Heart left ventricle (tissue), 16 donors: ENCODE measurements at regions not wholly inside any gene's neighbourhood (a gene's known extent, or its start where the extent isn't known, plus 50 kb on each side); places are given as distances from the start of the nearest gene placed in this dataset.
"Not testable (repeated sequence)": the region's sequence is repeated elsewhere in the genome, so short reads cannot be mapped to it uniquely, and the experiment has no call there.

Experiments used
- ATAC-seq, 4 donors: fragments of 200-7000 bp; cut with Tn5 transposase; one replicate each; pipeline ENCODE4 v1.9.1; 2020 to 2022; ENCODE audit warnings: moderate library complexity in 4 of 4, mild to moderate bottlenecking in 3 of 4, moderate number of reproducible peaks in 1 of 4
- DNase-seq, 5 donors: peaks; one replicate each; pipeline ENCODE4 v3.0.0-alpha.2; 2020
- H3K27ac ChIP-seq, 12 donors: fragments of 200-600 bp; sonication (generic) in 4 of 12; one replicate each; pipeline versions ENCODE4 v1.5.0 to v1.8.0; 2016 to 2022; ENCODE audit warnings: mild to moderate bottlenecking in 2 of 12
- H3K27me3 ChIP-seq, 9 donors: fragments of 200-600 bp; sonication (generic) in 2 of 9; one replicate each; pipeline versions ENCODE4 v1.5.1 to v1.8.0; 2016 to 2022; ENCODE audit warnings: mild to moderate bottlenecking in 3 of 9
- H3K36me3 ChIP-seq, 9 donors: fragments of 200-600 bp; sonication (generic) in 2 of 9; one replicate each; pipeline versions ENCODE4 v1.5.0 to v1.8.0; 2018 to 2022; ENCODE audit warnings: mild to moderate bottlenecking in 2 of 9
- H3K4me1 ChIP-seq, 12 donors: fragments of 200-600 bp; sonication (generic) in 4 of 12; one replicate each; pipeline versions ENCODE4 v1.5.0 to v1.8.0; 2016 to 2022; ENCODE audit warnings: mild to moderate bottlenecking in 3 of 12
- H3K4me3 ChIP-seq, 12 donors: fragments of 200-600 bp; sonication (generic) in 4 of 12; one replicate each; pipeline versions ENCODE4 v1.5.0 to v1.8.0; 2017 to 2022; ENCODE audit warnings: mild to moderate bottlenecking in 9 of 12, moderate library complexity in 4 of 12
- H3K9me3 ChIP-seq, 12 donors: fragments of 200-600 bp; sonication (generic) in 4 of 12; one replicate each; pipeline versions ENCODE4 v1.5.0 to v1.8.0; 2016 to 2022; ENCODE audit warnings: mild to moderate bottlenecking in 1 of 12
- POLR2A ChIP-seq, 2 donors: fragments of 450-650 bp; IDR thresholded peaks; one replicate each; pipeline ENCODE4 v1.6.1; 2017; ENCODE audit warnings: antibody characterized with exemption in 2 of 2, mild to moderate bottlenecking in 2 of 2, moderate library complexity in 2 of 2
- WGBS, 4 donors: extraction: QIAGEN DNeasy Blood & Tissue Kit in 2 of 4; methylation state at CpG; one replicate each; pipeline versions ENCODE4 v1.1.5 to v1.1.7; 2013 to 2018; 5-methylcytosine and 5-hydroxymethylcytosine counted together
- intact Hi-C, 10 donors: fragments of 100-400 bp; cut with DNase I; formaldehyde crosslinking; loops; one replicate each; pipeline versions ENCODE4 v1.11.1 to v1.14.2; 2022
- TF ChIP-seq, protein P1 (sequence below), 12 donors: fragments of 200-600 bp; sonication (generic) in 4 of 12; IDR thresholded peaks; one replicate each; pipeline versions ENCODE4 v1.5.0 to v1.8.0; 2018 to 2022; ENCODE audit warnings: antibody characterized with exemption in 12 of 12, mild to moderate bottlenecking in 5 of 12
- donor health status: ischemic (EF 13 %, LVEDD 7.1; RV severe dilation, severe dysfunction).
- donor health status: healthy with polysubstance abuse.
- donor health status: DM: no; HTN: yes; CAD: no.
- donor health status: DM: no; HTN: no; CAD: no.
- donor health status: ischemic (EF 25% LVEDD 6.9; RV normal size, moderate dysfunction).
- donor health status: ischemic (EF 25% LVEDD 5.7; RV mildly dilated, moderate dysfunction).
- donor health status: healthy.
- donor health status: DM: yes; HTN: yes; CAD: no.
- donor health status: ischemic (EF 35%, LVEDD 5.7; RV mildly dilated, moderate dysfunction).
- donor health status: nonischemic (EF 11% LVEDD 7.7; RV severe dilation, severe dysfunction).
- donor health status: DM: yes; HTN: yes; CAD: no.
- donor health status: PGD.
- donor health status: ischemic (EF 29% LVEDD 5.4; RV normal size, mild dysfunction).
- donor health status: nonischemic (EF 23%, LVEDD 6.1; RV moderate dilation, normal function).

DNA sequence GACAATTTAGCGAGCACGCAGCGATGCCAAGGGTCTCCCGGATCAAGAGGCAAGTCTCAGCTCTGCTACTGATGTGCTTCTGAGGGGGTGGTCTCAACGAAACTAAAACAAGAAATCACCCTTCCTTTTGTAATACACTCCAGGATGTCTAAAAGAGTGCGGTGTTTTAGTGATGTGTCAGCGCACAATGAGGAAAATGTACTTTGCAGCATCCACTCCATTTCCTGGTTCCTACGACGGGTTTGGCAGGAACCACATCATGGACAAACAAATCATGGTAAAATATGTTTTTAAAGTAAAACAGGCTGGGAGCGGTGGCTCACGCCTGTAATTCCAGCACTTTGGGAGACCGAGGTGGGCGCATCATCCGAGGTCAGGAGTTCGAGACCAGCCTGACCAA is 154.0 kb upstream of the TSC22D1 start:
- no peaks in the 10 kb centered on the region for H3K27me3 ChIP-seq
- H3K36me3 ChIP-seq, result no peaks in the 10 kb centered on the region
- intact Hi-C loops, result no loop called here
- no peak overlapping the region for H3K27ac ChIP-seq
- no peak for TF ChIP-seq POLR2A (IDR thresholded peaks at IDR 0.05)
- TF ChIP-seq, protein P1, sequence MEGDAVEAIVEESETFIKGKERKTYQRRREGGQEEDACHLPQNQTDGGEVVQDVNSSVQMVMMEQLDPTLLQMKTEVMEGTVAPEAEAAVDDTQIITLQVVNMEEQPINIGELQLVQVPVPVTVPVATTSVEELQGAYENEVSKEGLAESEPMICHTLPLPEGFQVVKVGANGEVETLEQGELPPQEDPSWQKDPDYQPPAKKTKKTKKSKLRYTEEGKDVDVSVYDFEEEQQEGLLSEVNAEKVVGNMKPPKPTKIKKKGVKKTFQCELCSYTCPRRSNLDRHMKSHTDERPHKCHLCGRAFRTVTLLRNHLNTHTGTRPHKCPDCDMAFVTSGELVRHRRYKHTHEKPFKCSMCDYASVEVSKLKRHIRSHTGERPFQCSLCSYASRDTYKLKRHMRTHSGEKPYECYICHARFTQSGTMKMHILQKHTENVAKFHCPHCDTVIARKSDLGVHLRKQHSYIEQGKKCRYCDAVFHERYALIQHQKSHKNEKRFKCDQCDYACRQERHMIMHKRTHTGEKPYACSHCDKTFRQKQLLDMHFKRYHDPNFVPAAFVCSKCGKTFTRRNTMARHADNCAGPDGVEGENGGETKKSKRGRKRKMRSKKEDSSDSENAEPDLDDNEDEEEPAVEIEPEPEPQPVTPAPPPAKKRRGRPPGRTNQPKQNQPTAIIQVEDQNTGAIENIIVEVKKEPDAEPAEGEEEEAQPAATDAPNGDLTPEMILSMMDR (IDR thresholded peaks at IDR 0.05), result no peak
- no peak overlapping the region for H3K4me3 ChIP-seq
- 83 to 89% (median 86%) methylated on average over 12 to 15 of the region's 15 CpGs for WGBS, 4 donors
- no peak for DNase-seq
- peaks cover 0 to 13% (median 0%) of the 10 kb centered on the region in 12 donors for H3K4me1 ChIP-seq
- H3K9me3 ChIP-seq, result no peaks in the 10 kb centered on the region
- no peak for ATAC-seq

DNA sequence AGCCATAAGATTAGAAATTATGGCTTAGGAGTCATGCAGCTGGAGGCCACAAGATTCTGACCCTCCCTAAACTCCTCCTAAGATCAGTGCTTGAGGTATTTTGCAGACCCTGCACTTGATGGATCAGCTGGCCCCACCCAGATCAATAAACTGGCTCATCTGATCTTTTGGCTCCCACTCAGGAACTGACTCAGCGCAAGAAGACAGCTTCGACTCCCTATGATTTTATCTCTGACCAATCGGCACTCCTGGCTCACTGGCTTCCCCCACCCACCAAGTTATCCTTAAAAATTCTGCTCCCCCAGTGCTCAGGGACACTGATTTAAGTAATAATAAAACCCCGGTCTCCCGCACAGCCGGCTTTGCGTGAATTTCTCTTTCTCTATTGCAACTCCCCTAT is 151.5 kb upstream of the TSC22D1 start:
- H3K4me1 ChIP-seq, H3K36me3 ChIP-seq, ATAC-seq, DNase-seq, H3K9me3 ChIP-seq, H3K27me3 ChIP-seq, H3K4me3 ChIP-seq, H3K27ac ChIP-seq: not testable (repeated sequence)
- intact Hi-C loops, result loop anchor here in 1 of 10 donors (10.0 kb wide), 1 partner anchor 127 kb away; no protein-coding TSS in a partner anchor
- 83 to 88% (median 85%) methylated on average over 7 of the region's 7 CpGs for WGBS, 4 donors

- H3K36me3 ChIP-seq, result no peaks in the 10 kb centered on the region
- TF ChIP-seq, protein P1 (IDR thresholded peaks at IDR 0.05), result no peak
- TF ChIP-seq POLR2A (IDR thresholded peaks at IDR 0.05), result no peak
- no peak overlapping the region for H3K27ac ChIP-seq
- no peaks in the 10 kb centered on the region for H3K27me3 ChIP-seq
- DNase-seq (no peak), ATAC-seq (no peak)
- no peaks in the 10 kb centered on the region for H3K4me1 ChIP-seq
- 73 to 81% (median 77%) methylated on average over 6 of the region's 6 CpGs for WGBS, 4 donors
- no peak overlapping the region for H3K4me3 ChIP-seq
- intact Hi-C loops, result loop anchor here in 1 of 10 donors (10.0 kb wide), 1 partner anchor 128 kb away; no protein-coding TSS in a partner anchor
- H3K9me3 ChIP-seq, result peaks cover 0 to 14% (median 9%) of the 10 kb centered on the region in 12 donors
Measured at GRCh38 chr13:44726778-44727177, 150.6 kb upstream of the TSC22D1 start.

GRCh38 chr13:44726214-44726613 is 150.1 kb upstream of the TSC22D1 start:
- ATAC-seq (no peak), DNase-seq (no peak)
- Histone ChIP-seq H3K4me1 (peaks cover 0 to 3% (median 0%) of the 10 kb centered on the region in 12 donors), H3K36me3 (no peaks in the 10 kb centered on the region), H3K27me3 (no peaks in the 10 kb centered on the region), H3K9me3 (peaks cover 0 to 17% (median 9%) of the 10 kb centered on the region in 12 donors), H3K27ac (no peak overlapping the region), H3K4me3 (no peak overlapping the region)
- 75 to 89% (median 82%) methylated on average over 3 of the region's 3 CpGs for WGBS, 4 donors
- TF ChIP-seq, protein P1 (IDR thresholded peaks at IDR 0.05), result no peak
- TF ChIP-seq POLR2A (IDR thresholded peaks at IDR 0.05), result no peak
- intact Hi-C loops, result loop anchor here in 1 of 10 donors (10.0 kb wide), 1 partner anchor 129 kb away; no protein-coding TSS in a partner anchor
